GM21381 (cell line): ENCODE measurements at regions not wholly inside any gene's neighbourhood (a gene's known extent, or its start where the extent isn't known, plus 50 kb on each side); places are given as distances from the start of the nearest gene placed in this dataset.

Source experiments
- ATAC-seq: cut with Tn5 transposase; IDR thresholded peaks from one replicate; pipeline ENCODE4 v1.9.1; 2021; ENCODE audit warnings: mild to moderate bottlenecking, moderate library complexity; ENCODE audit not compliant: unreplicated experiment

GRCh38 chr4:111537871-111538270 is 607.4 kb upstream of the FAM241A start:
- no peak for ATAC-seq

DNA sequence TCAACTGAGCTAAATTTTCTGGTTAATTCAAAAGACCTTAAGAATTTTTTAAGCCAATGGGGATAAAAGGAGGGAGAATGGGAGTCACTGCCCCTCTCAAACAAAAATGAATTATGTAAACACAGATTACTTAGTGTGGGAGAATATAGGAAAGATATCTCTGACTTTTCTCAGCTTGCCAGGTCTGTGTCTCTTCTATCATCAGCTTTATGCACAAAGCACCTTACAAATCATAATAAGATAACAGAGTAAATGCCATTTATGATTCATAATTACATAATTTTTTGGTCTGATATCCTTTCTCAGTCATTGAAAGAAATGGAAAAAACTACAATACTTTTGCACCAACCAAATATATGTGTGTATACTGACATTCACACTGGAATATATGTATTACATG is 604.6 kb upstream of the FAM241A start:
- ATAC-seq = no peak

DNA sequence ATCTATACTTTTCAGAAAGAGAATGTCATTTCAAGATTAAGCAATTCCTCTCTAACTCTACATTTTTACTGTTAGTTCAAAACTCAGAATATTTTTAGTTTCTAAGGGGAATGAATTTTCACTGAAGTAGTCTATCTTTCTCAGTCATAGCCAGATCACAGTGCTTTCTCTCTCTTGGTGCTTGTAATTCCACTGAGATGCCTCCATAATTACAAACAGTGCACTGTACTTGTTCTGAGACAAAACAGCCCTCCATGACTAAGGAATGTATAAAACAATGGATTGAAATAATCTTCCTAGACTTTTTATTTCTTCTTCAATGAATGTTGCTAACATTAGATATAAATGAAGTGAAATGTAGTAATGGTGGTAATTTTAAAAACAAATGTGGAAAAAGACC is 603.2 kb upstream of the FAM241A start:
- ATAC-seq = no peak

GRCh38 chr4:111546881-111547280 is 598.4 kb upstream of the FAM241A start:
- ATAC-seq = no peak

GRCh38 chr4:111556141-111556781 is 589.0 kb upstream of the FAM241A start:
- ATAC-seq = no peak

- no peak for ATAC-seq
These were observed 588.4 kb upstream of the FAM241A start for GRCh38 chr4:111556851-111557250.

GRCh38 chr4:111562826-111563225 is 582.4 kb upstream of the FAM241A start:
- no peak for ATAC-seq

GRCh38 chr4:111572470-111572869 is 572.8 kb upstream of the FAM241A start:
- ATAC-seq = no peak

DNA sequence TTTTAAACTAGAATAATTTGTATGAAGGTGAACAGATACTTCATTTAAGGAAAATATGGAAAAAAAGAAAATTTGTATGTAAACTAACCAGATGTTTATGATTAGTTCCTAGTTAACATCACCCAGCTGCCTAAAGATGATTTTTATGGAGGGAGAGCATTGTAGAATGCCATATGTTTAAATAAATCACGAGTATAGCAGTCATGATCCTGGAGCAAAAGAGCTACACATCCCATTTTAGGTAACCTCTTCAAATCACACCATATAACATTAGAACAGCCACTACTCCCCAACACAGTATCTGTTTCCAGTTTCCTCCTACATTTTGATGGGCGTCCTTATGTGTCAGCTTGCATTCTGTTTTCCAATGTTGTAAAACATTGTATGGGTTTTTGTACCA is 571.9 kb upstream of the FAM241A start:
- no peak for ATAC-seq

DNA sequence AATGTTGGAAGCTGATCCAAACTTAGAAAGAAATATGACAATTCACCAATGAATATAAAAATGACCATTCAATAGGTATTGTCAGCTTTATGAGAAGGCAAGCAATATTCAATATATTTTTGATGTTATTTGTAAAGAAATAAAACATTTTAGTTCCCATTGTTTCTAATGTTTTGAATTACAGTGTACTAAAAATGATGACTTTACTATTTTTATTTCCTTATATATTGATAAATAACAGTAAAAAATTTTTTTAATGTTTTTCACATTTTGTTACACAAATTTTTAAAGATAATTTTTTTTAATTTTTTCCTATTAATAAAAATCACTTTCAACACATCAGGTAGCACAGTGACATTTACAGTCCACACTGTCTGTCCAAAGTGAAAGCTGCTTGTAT is 565.5 kb upstream of the FAM241A start:
- ATAC-seq = no peak

DNA sequence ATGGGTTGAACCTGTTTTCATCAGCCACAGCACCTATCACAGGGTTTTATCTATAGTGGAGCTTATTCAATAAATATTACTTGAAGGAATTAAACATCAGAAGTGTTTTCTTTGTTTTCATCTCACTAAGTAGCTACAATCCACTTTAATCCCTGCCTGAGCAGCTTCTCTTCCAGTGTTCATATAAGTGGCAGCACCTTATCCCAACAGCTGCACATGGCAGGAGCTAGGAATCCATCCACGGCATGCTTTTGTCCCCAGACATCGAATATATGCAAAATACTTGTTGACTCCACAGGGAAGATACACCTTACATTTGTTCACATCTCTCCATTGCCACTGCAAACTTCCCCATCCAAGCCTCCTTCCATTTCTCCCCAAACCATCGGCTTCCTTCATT is 549.8 kb upstream of the FAM241A start:
- ATAC-seq = no peak

GRCh38 chr4:111596491-111596890 is 548.8 kb upstream of the FAM241A start:
- no peak for ATAC-seq

DNA sequence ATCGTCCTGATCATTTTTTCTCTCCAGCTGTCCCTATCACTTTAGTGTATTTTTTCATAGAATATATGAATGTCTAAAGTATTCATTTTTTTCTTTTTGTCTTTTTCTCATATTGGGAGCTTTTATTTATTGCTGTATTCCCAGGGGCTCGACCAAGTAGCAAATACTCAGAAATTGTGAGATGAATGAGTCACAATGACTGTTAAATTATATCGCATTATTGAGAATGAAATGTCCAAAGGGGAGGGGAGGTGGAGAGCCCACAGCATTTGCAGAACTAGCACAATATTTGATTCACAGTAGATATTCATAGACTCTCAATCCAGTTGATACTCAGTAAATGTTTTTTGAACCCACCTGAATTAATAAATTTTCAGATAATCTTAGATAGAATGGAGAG is 543.6 kb upstream of the FAM241A start:
- ATAC-seq = no peak

- no peak for ATAC-seq
These were observed 542.4 kb upstream of the FAM241A start for GRCh38 chr4:111602848-111603247.

DNA sequence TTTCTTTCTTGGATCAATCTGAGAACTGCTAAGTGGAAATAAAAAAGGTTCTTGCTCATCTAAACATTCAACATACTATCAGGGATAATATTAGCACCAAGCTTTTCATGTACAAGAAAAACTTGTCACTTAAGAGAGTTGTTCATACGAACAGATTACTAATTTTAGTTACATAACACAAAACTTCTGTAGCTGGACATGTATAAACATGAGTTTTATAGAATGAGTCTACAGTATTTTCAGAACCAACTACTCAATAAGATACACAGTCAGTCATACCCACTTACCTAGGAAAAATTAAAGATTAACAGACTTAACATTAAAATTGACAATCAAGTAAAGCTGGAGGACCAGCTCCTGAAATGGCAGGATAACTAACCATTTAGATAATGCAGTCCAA is 540.1 kb upstream of the FAM241A start:
- no peak for ATAC-seq

- no peak for ATAC-seq
These were observed 534.6 kb upstream of the FAM241A start for GRCh38 chr4:111610681-111611080.

DNA sequence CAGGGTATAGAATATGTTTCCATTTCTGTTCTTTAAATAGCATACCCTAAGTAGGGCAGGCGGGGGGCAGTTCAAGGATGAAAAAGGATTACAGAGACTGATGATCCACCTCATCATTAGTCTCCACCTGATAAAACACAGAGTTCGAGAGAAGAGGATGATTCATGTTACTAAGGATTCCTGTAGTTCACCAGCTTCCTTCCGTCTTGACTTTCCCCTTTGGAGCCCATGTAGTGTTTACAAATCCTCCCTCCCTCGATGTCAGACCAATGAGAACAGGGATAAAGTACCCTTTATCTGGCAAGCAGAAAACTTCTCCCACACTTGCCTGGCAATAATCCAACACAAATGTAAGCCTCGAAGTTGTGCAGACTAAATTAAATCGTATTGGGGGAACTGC is 526.3 kb upstream of the FAM241A start:
- no peak for ATAC-seq

DNA sequence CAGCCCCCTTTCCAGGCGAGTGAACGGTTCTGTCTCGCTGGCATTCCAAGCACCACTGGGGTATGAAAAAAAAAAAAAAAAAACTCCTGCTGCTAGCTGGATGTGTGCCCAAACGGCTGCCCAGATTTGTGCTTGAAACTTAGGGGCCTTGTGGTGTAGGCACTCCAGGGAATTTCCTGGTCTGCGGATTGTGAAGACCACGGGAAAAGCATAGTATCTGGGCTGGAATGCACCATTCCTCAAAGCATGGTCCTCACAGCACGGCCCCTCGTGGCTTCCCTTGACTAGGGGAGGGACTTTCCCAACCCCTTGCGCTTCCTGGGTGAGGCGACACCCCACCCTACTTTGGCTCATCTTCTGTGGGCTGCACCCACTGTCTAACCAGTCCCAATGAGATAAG is 516.8 kb upstream of the FAM241A start:
- no peak for ATAC-seq

- no peak for ATAC-seq
These were observed 514.5 kb upstream of the FAM241A start for GRCh38 chr4:111630705-111631104.

DNA sequence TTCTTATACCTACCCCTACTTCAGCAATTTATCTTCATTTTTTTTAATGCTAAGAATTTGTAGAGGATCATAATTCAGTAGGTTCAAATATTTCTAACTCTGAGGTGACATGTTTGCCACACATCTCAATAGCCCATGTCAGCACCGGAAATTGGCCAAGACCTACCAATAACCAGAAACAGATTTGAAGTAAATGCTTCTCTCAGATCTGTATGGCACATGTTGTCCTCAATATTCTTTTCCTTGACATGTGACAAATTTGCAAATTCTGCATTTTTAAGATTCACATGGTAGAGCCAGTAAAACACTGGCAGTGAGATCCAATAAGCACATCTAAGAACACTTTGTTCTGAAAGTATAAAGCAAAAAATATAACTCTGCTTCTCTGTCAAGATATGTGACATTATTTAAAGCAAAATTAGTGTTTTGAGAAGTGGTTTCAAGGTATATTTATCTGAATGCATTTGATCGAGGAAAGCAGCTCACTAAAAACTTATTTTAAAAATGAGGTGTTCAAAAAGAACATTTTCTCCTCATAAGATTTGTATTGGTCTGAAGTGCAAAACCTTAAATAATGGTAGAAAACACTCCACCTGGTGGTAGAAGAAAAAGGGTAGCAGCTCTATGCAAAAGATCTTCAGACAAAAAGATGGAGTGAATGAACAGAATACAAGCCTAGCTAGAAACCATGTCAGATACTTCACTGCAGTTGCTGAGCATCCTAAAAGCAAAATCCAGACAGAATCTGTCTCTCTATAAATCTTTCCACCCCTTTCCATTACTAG is 513.8 kb upstream of the FAM241A start:
- no peak for ATAC-seq

DNA sequence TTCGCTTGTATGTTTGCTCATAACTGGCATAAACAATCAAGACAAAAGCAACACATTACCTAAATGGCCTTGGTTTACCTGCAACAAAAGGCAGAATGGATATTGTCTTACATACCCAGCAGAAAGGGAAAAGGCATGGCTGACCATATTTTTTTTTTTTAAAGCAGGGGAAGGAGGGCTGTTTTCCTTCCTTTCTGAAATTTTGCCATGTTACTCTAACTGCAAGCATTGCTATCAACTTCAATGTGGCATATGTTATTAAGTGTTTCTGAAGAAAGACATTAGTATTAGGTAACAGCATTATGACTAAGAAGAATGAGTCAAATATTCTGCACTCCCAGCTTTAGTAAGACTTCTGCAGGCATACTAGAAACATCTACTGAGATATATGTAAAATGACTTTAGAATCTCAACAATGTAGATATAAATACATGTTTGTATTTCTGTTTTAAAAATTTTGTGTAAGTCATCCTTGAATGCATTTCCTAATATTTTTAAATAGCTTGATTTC is 512.6 kb upstream of the FAM241A start:
- no peak for ATAC-seq

GRCh38 chr4:111633663-111634266 is 511.5 kb upstream of the FAM241A start:
- no peak for ATAC-seq
